PC-9 (cell line): ENCODE measurements at regions not wholly inside any gene's neighbourhood (a gene's known extent, or its start where the extent isn't known, plus 50 kb on each side); places are given as distances from the start of the nearest gene placed in this dataset.
A peak's percentile ranks its signal among the peaks of the same experiment; 100 is the strongest.

Experiments
- BruUV-seq: library from RNA; stranded (reverse); fragments of 400-500 nt; replicated peaks from 2 replicates; lab custom pipeline; 2021; lab: Mats Ljungman, UMichigan
- CTCF ChIA-PET: fragments of 300-600 bp; sonication (Branson Sonifier 250); formaldehyde crosslinking; loops from one replicate; lab custom pipeline; 2022; ENCODE audit warnings: antibody characterized with exemption; lab: Charles Lee
- POLR2A ChIA-PET: fragments of 300-600 bp; sonication (Branson Sonifier 250); formaldehyde crosslinking; loops from one replicate; lab custom pipeline; 2022; ENCODE audit warnings: antibody characterized with exemption; ENCODE audit not compliant: unreplicated experiment; lab: Charles Lee
- DNase-seq, 2 experiments: peaks; one replicate each; pipeline versions ENCODE4 v3.0.0 to v3.0.0-alpha.2; 2015 to 2022; ENCODE audit warnings: mixed read lengths in 1 of 2
- H2AFZ ChIP-seq: fragments of 200-600 bp; sonication (generic); 2 replicates; pipeline ENCODE4 v1.8.1; 2017; ENCODE audit warnings: antibody characterized with exemption
- H3F3A ChIP-seq: fragments of 200-600 bp; sonication (generic); 2 replicates; pipeline ENCODE4 v1.8.1; 2017; ENCODE audit warnings: antibody characterized with exemption, mild to moderate bottlenecking, low read depth; ENCODE audit not compliant: insufficient read depth
- H3K27ac ChIP-seq: fragments of 200-600 bp; sonication (generic); 2 replicates; pipeline ENCODE4 v1.6.1; 2016; ENCODE audit warnings: mixed run types
- H3K27me3 ChIP-seq: fragments of 200-600 bp; sonication (generic); 2 replicates; pipeline ENCODE4 v1.6.1; 2016; ENCODE audit warnings: low read depth, mixed run types; ENCODE audit not compliant: insufficient read depth
- H3K36me3 ChIP-seq: fragments of 200-600 bp; sonication (generic); 2 replicates; pipeline ENCODE4 v1.6.1; 2016; ENCODE audit warnings: low read depth, mixed run types
- H3K4me1 ChIP-seq: fragments of 200-600 bp; sonication (generic); replicated peaks from 2 replicates; pipeline ENCODE4 v1.6.1; 2016; ENCODE audit warnings: mixed run types; ENCODE audit not compliant: insufficient read depth
- H3K4me2 ChIP-seq: fragments of 200-600 bp; sonication (generic); 2 replicates; pipeline ENCODE4 v1.6.1; 2017; ENCODE audit warnings: mixed run types
- H3K4me3 ChIP-seq: fragments of 200-600 bp; sonication (generic); 2 replicates; pipeline ENCODE4 v1.6.1; 2016; ENCODE audit warnings: mixed run types
- H3K79me2 ChIP-seq: fragments of 200-600 bp; sonication (generic); 2 replicates; pipeline ENCODE4 v1.6.1; 2017; ENCODE audit warnings: low read depth, mixed run types
- H3K9me2 ChIP-seq: fragments of 200-600 bp; sonication (generic); 2 replicates; pipeline ENCODE4 v1.8.1; 2017; ENCODE audit warnings: mild to moderate bottlenecking; ENCODE audit not compliant: insufficient read depth
- H3K9me3 ChIP-seq: fragments of 200-600 bp; sonication (generic); 2 replicates; pipeline ENCODE4 v1.8.1; 2016; ENCODE audit warnings: low read depth; ENCODE audit not compliant: insufficient read depth
- H4K20me1 ChIP-seq: fragments of 200-600 bp; sonication (generic); 2 replicates; pipeline ENCODE4 v1.8.1; 2017; ENCODE audit not compliant: insufficient read depth
- EZH2 ChIP-seq: fragments of 200-600 bp; sonication (generic); IDR thresholded peaks from 2 replicates; pipeline ENCODE4 v1.8.0; 2017; ENCODE audit warnings: antibody characterized with exemption, low read depth
- intact Hi-C: fragments of 100-400 bp; cut with micrococcal nuclease; formaldehyde crosslinking; loops from one replicate; pipeline ENCODE4 v1.10.0; 2022; ENCODE audit not compliant: unreplicated experiment
- TF ChIP-seq, protein P1 (sequence below): fragments of 200-600 bp; sonication (generic); conservative IDR thresholded peaks from 2 replicates; pipeline ENCODE4 v1.6.1; 2017; ENCODE audit warnings: mixed run types, antibody characterized with exemption, mild to moderate bottlenecking, moderate library complexity

DNA sequence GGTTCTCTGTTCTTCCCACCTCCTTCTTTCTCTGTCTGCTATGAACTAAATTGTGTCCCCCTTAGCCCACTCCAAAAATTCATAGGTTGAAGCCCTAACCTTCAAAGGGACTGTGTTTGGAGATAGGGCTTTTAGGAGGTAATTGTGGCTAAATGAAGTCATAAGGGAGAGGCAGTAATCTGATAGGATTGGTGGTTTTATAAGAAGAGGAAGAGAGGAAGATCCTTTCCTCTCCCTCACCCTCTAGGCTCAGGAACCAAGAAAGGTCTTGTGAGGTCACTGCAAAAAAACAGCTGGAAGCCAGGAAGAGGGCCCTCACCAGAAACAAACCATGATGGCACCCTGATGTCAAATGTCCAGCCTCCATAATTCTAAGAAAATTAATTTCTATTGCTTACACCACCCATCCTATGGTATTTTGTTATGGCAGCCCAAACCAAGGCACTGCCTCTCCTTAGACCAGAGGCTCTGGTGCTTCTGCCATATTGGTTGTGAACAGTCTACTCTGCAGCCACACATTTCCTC is 135.1 kb upstream of the COL21A1 start:
- intact Hi-C loops: no loop called here
- Histone ChIP-seq H3K9me2 (no peaks in the 10 kb centered on the region), H3K36me3 (no peaks in the 10 kb centered on the region), H3K4me2 (no peak overlapping the region), H3K9me3 (peaks cover 5% of the 10 kb centered on the region; the same call in 1 of the 2 replicates), H3K4me3 (no peak overlapping the region), H3K79me2 (no peaks in the 10 kb centered on the region), H3K27ac (no peak overlapping the region), H3K27me3 (no peaks in the 10 kb centered on the region), H3K4me1 (peaks cover 10% of the 10 kb centered on the region), H3F3A (no peaks in the 10 kb centered on the region), H4K20me1 (no peaks in the 10 kb centered on the region), H2AFZ (no peak overlapping the region)
- ChIA-PET POLR2A (no interaction called here), CTCF (no interaction called here)
- BruUV-seq: no TSS peak
- no peak for DNase-seq
- TF ChIP-seq, protein P1, sequence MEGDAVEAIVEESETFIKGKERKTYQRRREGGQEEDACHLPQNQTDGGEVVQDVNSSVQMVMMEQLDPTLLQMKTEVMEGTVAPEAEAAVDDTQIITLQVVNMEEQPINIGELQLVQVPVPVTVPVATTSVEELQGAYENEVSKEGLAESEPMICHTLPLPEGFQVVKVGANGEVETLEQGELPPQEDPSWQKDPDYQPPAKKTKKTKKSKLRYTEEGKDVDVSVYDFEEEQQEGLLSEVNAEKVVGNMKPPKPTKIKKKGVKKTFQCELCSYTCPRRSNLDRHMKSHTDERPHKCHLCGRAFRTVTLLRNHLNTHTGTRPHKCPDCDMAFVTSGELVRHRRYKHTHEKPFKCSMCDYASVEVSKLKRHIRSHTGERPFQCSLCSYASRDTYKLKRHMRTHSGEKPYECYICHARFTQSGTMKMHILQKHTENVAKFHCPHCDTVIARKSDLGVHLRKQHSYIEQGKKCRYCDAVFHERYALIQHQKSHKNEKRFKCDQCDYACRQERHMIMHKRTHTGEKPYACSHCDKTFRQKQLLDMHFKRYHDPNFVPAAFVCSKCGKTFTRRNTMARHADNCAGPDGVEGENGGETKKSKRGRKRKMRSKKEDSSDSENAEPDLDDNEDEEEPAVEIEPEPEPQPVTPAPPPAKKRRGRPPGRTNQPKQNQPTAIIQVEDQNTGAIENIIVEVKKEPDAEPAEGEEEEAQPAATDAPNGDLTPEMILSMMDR: no peak
- no peak for TF ChIP-seq EZH2

DNA sequence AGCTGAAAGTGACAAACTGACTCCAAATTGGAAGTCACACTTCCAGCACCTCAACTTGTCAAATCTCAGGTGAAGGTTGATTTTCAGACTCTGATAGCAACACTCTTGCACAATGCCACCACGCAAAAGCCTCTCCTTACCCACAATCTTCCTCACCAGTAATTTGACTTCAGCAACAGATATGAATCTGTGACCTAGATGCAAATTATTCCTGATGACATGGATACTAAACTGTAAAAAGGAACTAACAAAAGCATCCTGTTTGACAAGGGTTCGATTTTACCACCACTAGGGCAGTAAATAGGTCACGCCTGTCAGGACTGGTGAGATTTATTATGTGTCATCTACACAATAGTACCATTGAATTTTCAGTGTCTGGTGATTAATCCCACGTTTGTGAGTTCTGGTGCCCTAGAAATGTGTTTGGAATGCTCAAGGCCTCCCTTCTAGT is 134.4 kb upstream of the COL21A1 start:
- CTCF ChIA-PET: no interaction called here

DNA sequence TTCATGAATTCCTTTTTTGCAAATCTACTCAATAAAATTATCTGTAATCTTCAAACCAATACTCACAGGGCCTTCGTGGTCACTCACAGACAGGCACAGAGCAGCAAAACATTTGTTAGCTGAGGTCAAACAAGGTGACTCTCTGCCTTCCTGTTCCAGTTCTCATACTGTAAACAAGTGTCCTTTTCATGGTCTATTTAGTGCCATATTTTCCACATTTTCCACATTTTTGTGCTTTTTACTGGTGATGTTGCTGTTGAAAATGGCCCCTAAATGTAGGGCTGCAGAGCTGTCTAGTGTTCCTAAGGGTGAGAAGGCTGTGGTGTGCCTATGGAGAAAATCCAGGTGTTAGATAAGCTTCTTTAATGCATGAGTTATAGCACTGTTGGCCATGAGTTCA is 133.1 kb upstream of the COL21A1 start:
- ChIA-PET CTCF (interaction anchor here (0.6 kb wide), 1 partner anchor 472 kb away, joined by 3 read pairs; no protein-coding TSS in a partner anchor), POLR2A (no interaction called here)
- Histone ChIP-seq H3K9me3 (peaks cover 5% of the 10 kb centered on the region; the same call in 1 of the 2 replicates), H3K79me2 (no peaks in the 10 kb centered on the region), H3K9me2 (no peaks in the 10 kb centered on the region), H3K4me3 (no peak overlapping the region), H3K4me2 (no peak overlapping the region), H3K36me3 (no peaks in the 10 kb centered on the region), H3K27me3 (no peaks in the 10 kb centered on the region), H2AFZ (no peak overlapping the region), H3K27ac (no peak overlapping the region), H4K20me1 (no peaks in the 10 kb centered on the region), H3K4me1 (no peaks in the 10 kb centered on the region), H3F3A (no peaks in the 10 kb centered on the region)
- no peak for DNase-seq
- no TSS peak for BruUV-seq
- intact Hi-C loops: no loop called here
- no peak for TF ChIP-seq EZH2
- TF ChIP-seq, protein P1: no peak

More for the DNA sequence above, 134.4 kb upstream of the COL21A1 start:
- Histone ChIP-seq H3K27me3 (no peaks in the 10 kb centered on the region), H3K4me2 (no peak overlapping the region), H3K4me3 (no peak overlapping the region), H3K27ac (no peak overlapping the region), H3K79me2 (no peaks in the 10 kb centered on the region), H3K36me3 (no peaks in the 10 kb centered on the region), H3F3A (no peaks in the 10 kb centered on the region), H2AFZ (no peak overlapping the region), H4K20me1 (no peaks in the 10 kb centered on the region), H3K4me1 (peaks cover 4% of the 10 kb centered on the region), H3K9me3 (peaks cover 5% of the 10 kb centered on the region; the same call in 1 of the 2 replicates), H3K9me2 (no peaks in the 10 kb centered on the region)
- peak in 1 of 2 experiments; percentile 49 for DNase-seq
- TF ChIP-seq, protein P1: no peak
- TF ChIP-seq EZH2: no peak
- BruUV-seq: no TSS peak
- POLR2A ChIA-PET: no interaction called here
- intact Hi-C loops: no loop called here
